Neural cell (in vitro differentiated cells): ENCODE measurements at regions not wholly inside any gene's neighbourhood (a gene's known extent, or its start where the extent isn't known, plus 50 kb on each side); places are given as distances from the start of the nearest gene placed in this dataset.

Experiments used
- EP300 ChIP-seq: fragments of 450-650 bp; conservative IDR thresholded peaks from 2 replicates; pipeline ENCODE4 v1.6.1; 2014; ENCODE audit warnings: antibody characterized with exemption, mild to moderate bottlenecking, moderate library complexity; ENCODE audit not compliant: poor library complexity, severe bottlenecking
- EZH2 ChIP-seq: fragments of 200-600, 300-800 bp; shearing (Covaris generic), sonication (generic); IDR thresholded peaks from 2 replicates; pipeline ENCODE4 v1.6.1; 2014; ENCODE audit warnings: antibody characterized with exemption, low read length, borderline replicate concordance, mild to moderate bottlenecking; ENCODE audit not compliant: insufficient read depth, poor library complexity, severe bottlenecking
- MXI1 ChIP-seq: fragments of 450-650 bp; conservative IDR thresholded peaks from 2 replicates; pipeline ENCODE4 v1.6.1; 2014; ENCODE audit warnings: antibody characterized with exemption, mild to moderate bottlenecking; ENCODE audit not compliant: poor library complexity, severe bottlenecking
- POLR2AphosphoS5 ChIP-seq: IDR thresholded peaks from 2 replicates; pipeline ENCODE4 v1.6.1; 2012
- SMC3 ChIP-seq: fragments of 450-650 bp; conservative IDR thresholded peaks from 2 replicates; pipeline ENCODE4 v1.6.1; 2014; ENCODE audit warnings: antibody characterized with exemption, mild to moderate bottlenecking, moderate library complexity; ENCODE audit not compliant: poor library complexity
- TAF1 ChIP-seq: IDR thresholded peaks from 2 replicates; pipeline ENCODE4 v1.6.1; 2012; ENCODE audit warnings: low read depth
- TF ChIP-seq, protein P1 (sequence below): fragments of 450-650 bp; IDR thresholded peaks from 2 replicates; pipeline ENCODE4 v1.5.1; 2014; ENCODE audit warnings: antibody characterized with exemption, mild to moderate bottlenecking, moderate library complexity; ENCODE audit not compliant: poor library complexity, severe bottlenecking
- TF ChIP-seq, protein P2 (sequence below): IDR thresholded peaks from 2 replicates; pipeline ENCODE4 v1.6.1; 2012; ENCODE audit warnings: borderline replicate concordance

DNA sequence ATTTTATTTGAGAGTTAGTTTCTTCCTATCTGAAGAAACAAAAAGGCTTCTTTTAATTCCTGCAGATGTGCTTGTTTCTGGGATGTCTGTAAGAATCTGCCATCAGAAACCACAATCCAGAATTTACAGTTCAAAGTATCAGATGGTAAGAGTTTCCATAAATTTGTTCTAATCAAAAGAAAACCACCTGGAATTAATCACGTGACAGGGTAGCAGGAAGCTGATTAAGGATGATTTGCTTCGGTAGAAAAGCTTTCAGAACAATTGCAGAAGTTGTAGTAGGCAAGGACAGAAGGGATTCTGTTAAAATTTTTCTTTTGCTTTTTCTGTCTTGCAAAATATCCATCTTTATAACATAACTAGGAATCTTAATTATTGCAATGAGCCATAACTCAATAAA, 1975.1 kb upstream of the AGA start:
- TF ChIP-seq, protein P1, sequence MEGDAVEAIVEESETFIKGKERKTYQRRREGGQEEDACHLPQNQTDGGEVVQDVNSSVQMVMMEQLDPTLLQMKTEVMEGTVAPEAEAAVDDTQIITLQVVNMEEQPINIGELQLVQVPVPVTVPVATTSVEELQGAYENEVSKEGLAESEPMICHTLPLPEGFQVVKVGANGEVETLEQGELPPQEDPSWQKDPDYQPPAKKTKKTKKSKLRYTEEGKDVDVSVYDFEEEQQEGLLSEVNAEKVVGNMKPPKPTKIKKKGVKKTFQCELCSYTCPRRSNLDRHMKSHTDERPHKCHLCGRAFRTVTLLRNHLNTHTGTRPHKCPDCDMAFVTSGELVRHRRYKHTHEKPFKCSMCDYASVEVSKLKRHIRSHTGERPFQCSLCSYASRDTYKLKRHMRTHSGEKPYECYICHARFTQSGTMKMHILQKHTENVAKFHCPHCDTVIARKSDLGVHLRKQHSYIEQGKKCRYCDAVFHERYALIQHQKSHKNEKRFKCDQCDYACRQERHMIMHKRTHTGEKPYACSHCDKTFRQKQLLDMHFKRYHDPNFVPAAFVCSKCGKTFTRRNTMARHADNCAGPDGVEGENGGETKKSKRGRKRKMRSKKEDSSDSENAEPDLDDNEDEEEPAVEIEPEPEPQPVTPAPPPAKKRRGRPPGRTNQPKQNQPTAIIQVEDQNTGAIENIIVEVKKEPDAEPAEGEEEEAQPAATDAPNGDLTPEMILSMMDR = no peak
- TF ChIP-seq, protein P2, sequence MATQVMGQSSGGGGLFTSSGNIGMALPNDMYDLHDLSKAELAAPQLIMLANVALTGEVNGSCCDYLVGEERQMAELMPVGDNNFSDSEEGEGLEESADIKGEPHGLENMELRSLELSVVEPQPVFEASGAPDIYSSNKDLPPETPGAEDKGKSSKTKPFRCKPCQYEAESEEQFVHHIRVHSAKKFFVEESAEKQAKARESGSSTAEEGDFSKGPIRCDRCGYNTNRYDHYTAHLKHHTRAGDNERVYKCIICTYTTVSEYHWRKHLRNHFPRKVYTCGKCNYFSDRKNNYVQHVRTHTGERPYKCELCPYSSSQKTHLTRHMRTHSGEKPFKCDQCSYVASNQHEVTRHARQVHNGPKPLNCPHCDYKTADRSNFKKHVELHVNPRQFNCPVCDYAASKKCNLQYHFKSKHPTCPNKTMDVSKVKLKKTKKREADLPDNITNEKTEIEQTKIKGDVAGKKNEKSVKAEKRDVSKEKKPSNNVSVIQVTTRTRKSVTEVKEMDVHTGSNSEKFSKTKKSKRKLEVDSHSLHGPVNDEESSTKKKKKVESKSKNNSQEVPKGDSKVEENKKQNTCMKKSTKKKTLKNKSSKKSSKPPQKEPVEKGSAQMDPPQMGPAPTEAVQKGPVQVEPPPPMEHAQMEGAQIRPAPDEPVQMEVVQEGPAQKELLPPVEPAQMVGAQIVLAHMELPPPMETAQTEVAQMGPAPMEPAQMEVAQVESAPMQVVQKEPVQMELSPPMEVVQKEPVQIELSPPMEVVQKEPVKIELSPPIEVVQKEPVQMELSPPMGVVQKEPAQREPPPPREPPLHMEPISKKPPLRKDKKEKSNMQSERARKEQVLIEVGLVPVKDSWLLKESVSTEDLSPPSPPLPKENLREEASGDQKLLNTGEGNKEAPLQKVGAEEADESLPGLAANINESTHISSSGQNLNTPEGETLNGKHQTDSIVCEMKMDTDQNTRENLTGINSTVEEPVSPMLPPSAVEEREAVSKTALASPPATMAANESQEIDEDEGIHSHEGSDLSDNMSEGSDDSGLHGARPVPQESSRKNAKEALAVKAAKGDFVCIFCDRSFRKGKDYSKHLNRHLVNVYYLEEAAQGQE = no peak
- no peak for TF ChIP-seq EZH2
- no peak for TF ChIP-seq MXI1
- TF ChIP-seq TAF1 = no peak
- no peak for TF ChIP-seq POLR2AphosphoS5
- TF ChIP-seq EP300 = no peak
- TF ChIP-seq SMC3 = no peak
